ENCODE measurements at regions not wholly inside any gene's neighbourhood (a gene's known extent, or its start where the extent isn't known, plus 50 kb on each side); places are given as distances from the start of the nearest gene placed in this dataset.

DNA sequence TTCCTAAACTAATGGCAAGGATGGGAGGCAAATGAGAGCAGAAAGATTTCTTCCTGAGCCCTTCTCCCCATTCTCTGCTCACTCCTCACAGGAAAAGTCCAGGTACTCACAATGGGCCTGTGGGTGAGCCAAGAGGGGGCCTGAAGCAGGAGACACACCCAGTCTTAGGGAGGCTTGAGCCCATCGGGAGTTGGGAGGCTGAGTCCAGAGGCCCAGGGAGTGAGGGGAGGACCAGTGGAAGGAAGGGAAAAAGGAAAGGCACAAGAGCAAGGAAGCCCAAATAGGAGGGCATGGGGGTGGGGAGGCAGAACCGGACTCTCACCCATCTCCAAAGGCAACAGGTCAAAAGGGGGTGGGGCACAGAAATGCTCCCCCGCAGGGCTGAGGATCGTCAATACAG is 68.1 kb upstream of the CNEP1R1 start:
- peaks cover 5% of the 10 kb centered on the region for H3K4me1 Mint-ChIP-seq (ENCODE audit: low read depth, unreplicated experiment)
- Histone ChIP-seq H3K36me3 (ENCODE audit: insufficient read depth, low read length) (no peaks in the 10 kb centered on the region), H3K4me3 (ENCODE audit: insufficient read depth, low read depth, low read length) (no peak overlapping the region), H3K9me3 (ENCODE audit: insufficient read depth, low read depth, low read length) (no peaks in the 10 kb centered on the region), H3K4me2 (ENCODE audit: low read length) (no peak overlapping the region), H2AFZ (ENCODE audit: low read depth, low read length) (no peak overlapping the region), H3K27ac (ENCODE audit: low read depth, low read length) (no peak overlapping the region), H4K20me1 (ENCODE audit: insufficient read depth, low read length) (no peaks in the 10 kb centered on the region), H3K9ac (ENCODE audit: low read length) (no peak overlapping the region), H3K4me1 (ENCODE audit: insufficient read depth, low read length) (peaks cover 2% of the 10 kb centered on the region), H3K27me3 (ENCODE audit: insufficient read depth, low read length) (no peaks in the 10 kb centered on the region), H3K79me2 (ENCODE audit: insufficient read depth, low read length) (no peaks in the 10 kb centered on the region)
- no peak overlapping the region for H3K27ac Mint-ChIP-seq (ENCODE audit: unreplicated experiment)
- FAIRE-seq = no peak
- no peak overlapping the region for H3K4me3 Mint-ChIP-seq (ENCODE audit: unreplicated experiment)
- H3K36me3 Mint-ChIP-seq (ENCODE audit: low read depth, unreplicated experiment) = no peaks in the 10 kb centered on the region
- TF ChIP-seq EZH2 (IDR thresholded peaks at IDR 0.05; ENCODE audit: insufficient read depth, low read length) = no peak
- TF ChIP-seq, protein P1, sequence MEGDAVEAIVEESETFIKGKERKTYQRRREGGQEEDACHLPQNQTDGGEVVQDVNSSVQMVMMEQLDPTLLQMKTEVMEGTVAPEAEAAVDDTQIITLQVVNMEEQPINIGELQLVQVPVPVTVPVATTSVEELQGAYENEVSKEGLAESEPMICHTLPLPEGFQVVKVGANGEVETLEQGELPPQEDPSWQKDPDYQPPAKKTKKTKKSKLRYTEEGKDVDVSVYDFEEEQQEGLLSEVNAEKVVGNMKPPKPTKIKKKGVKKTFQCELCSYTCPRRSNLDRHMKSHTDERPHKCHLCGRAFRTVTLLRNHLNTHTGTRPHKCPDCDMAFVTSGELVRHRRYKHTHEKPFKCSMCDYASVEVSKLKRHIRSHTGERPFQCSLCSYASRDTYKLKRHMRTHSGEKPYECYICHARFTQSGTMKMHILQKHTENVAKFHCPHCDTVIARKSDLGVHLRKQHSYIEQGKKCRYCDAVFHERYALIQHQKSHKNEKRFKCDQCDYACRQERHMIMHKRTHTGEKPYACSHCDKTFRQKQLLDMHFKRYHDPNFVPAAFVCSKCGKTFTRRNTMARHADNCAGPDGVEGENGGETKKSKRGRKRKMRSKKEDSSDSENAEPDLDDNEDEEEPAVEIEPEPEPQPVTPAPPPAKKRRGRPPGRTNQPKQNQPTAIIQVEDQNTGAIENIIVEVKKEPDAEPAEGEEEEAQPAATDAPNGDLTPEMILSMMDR (IDR thresholded peaks at IDR 0.05; ENCODE audit: insufficient read depth, low read depth, low read length) = no peak
- DNase-seq (ENCODE audit: low read depth) = no peak
- H3K9me3 Mint-ChIP-seq (ENCODE audit: unreplicated experiment) = no peaks in the 10 kb centered on the region
- H3K27me3 Mint-ChIP-seq (ENCODE audit: low read depth, unreplicated experiment) = peaks cover 3% of the 10 kb centered on the region

- Histone ChIP-seq H3K4me1 (ENCODE audit: insufficient read depth, low read length) (no peaks in the 10 kb centered on the region), H3K79me2 (ENCODE audit: insufficient read depth, low read length) (no peaks in the 10 kb centered on the region), H3K4me2 (ENCODE audit: low read length) (no peak overlapping the region), H3K27me3 (ENCODE audit: insufficient read depth, low read length) (no peaks in the 10 kb centered on the region), H3K27ac (ENCODE audit: low read depth, low read length) (no peak overlapping the region), H2AFZ (ENCODE audit: low read depth, low read length) (no peak overlapping the region), H3K4me3 (ENCODE audit: insufficient read depth, low read depth, low read length) (no peak overlapping the region), H3K9ac (ENCODE audit: low read length) (no peak overlapping the region), H4K20me1 (ENCODE audit: insufficient read depth, low read length) (no peaks in the 10 kb centered on the region), H3K9me3 (ENCODE audit: insufficient read depth, low read depth, low read length) (no peaks in the 10 kb centered on the region), H3K36me3 (ENCODE audit: insufficient read depth, low read length) (no peaks in the 10 kb centered on the region)
- DNase-seq (ENCODE audit: low read depth) = no peak
- H3K4me1 Mint-ChIP-seq (ENCODE audit: low read depth, unreplicated experiment) = no peaks in the 10 kb centered on the region
- no peaks in the 10 kb centered on the region for H3K9me3 Mint-ChIP-seq (ENCODE audit: unreplicated experiment)
- H3K27me3 Mint-ChIP-seq (ENCODE audit: low read depth, unreplicated experiment) = peaks cover 11% of the 10 kb centered on the region
- FAIRE-seq = no peak
- no peaks in the 10 kb centered on the region for H3K36me3 Mint-ChIP-seq (ENCODE audit: low read depth, unreplicated experiment)
- H3K4me3 Mint-ChIP-seq (ENCODE audit: unreplicated experiment) = no peak overlapping the region
- H3K27ac Mint-ChIP-seq (ENCODE audit: unreplicated experiment) = no peak overlapping the region
- TF ChIP-seq, protein P1 (IDR thresholded peaks at IDR 0.05; ENCODE audit: insufficient read depth, low read depth, low read length) = no peak
- no peak for TF ChIP-seq EZH2 (IDR thresholded peaks at IDR 0.05; ENCODE audit: insufficient read depth, low read length)
Observed at GRCh38 chr16:49958448-49958847, 66.6 kb upstream of the CNEP1R1 start.

GRCh38 chr16:49959552-49960277 is 65.3 kb upstream of the CNEP1R1 start:
- no peaks in the 10 kb centered on the region for H3K27me3 ChIP-seq (ENCODE audit: insufficient read depth, low read length)
- H4K20me1 ChIP-seq (ENCODE audit: insufficient read depth, low read length) = no peaks in the 10 kb centered on the region
- H3K27ac Mint-ChIP-seq (ENCODE audit: unreplicated experiment) = no peak overlapping the region
- H3K27me3 Mint-ChIP-seq (ENCODE audit: low read depth, unreplicated experiment) = peaks cover 11% of the 10 kb centered on the region
- no peaks in the 10 kb centered on the region for H3K36me3 Mint-ChIP-seq (ENCODE audit: low read depth, unreplicated experiment)
- H3K9ac ChIP-seq (ENCODE audit: low read length) = no peak overlapping the region
- no peak overlapping the region for H3K4me3 ChIP-seq (ENCODE audit: insufficient read depth, low read depth, low read length)
- no peaks in the 10 kb centered on the region for H3K4me1 Mint-ChIP-seq (ENCODE audit: low read depth, unreplicated experiment)
- H3K79me2 ChIP-seq (ENCODE audit: insufficient read depth, low read length) = no peaks in the 10 kb centered on the region
- no peaks in the 10 kb centered on the region for H3K9me3 Mint-ChIP-seq (ENCODE audit: unreplicated experiment)
- no peak overlapping the region for H2AFZ ChIP-seq (ENCODE audit: low read depth, low read length)
- H3K9me3 ChIP-seq (ENCODE audit: insufficient read depth, low read depth, low read length) = no peaks in the 10 kb centered on the region
- FAIRE-seq (no peak), DNase-seq (ENCODE audit: low read depth) (no peak)
- H3K4me2 ChIP-seq (ENCODE audit: low read length) = no peak overlapping the region
- no peak overlapping the region for H3K4me3 Mint-ChIP-seq (ENCODE audit: unreplicated experiment)
- TF ChIP-seq EZH2 (IDR thresholded peaks at IDR 0.05; ENCODE audit: insufficient read depth, low read length) = no peak
- TF ChIP-seq, protein P1 (IDR thresholded peaks at IDR 0.05; ENCODE audit: insufficient read depth, low read depth, low read length) = no peak
- no peaks in the 10 kb centered on the region for H3K4me1 ChIP-seq (ENCODE audit: insufficient read depth, low read length)
- no peak overlapping the region for H3K27ac ChIP-seq (ENCODE audit: low read depth, low read length)
- H3K36me3 ChIP-seq (ENCODE audit: insufficient read depth, low read length) = no peaks in the 10 kb centered on the region

Data from astrocyte (in vitro differentiated cells and primary cell).